Kidney glomerular epithelial cell (primary cell): ENCODE measurements at regions not wholly inside any gene's neighbourhood (a gene's known extent, or its start where the extent isn't known, plus 50 kb on each side); places are given as distances from the start of the nearest gene placed in this dataset.
"Not testable (repeated sequence)": the region's sequence is repeated elsewhere in the genome, so short reads cannot be mapped to it uniquely, and the experiment has no call there.

Source experiments
- DNase-seq: peaks from one replicate; lab custom pipeline; 2025; lab: John Stamatoyannopoulos, UW

DNA sequence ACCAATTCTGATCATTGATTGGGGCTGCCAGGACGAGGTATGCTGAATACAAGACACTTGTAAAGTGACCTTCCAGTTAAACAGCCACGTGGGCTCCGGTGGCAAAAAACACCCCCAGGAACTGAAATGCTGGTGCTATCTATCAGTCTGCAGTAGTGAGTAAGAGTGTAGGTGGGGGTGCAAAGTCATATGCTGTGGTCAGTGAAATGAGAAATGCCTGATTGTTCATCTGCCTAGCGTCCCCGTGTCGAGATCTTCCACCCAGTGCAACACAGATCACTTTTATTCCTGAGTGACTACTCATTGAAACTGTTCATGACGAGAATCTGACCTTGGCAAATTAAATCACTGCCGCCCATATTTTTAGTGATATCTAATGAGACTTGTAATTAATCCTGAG, 806.5 kb upstream of the GOT2 start:
- DNase-seq = no peak

DNA sequence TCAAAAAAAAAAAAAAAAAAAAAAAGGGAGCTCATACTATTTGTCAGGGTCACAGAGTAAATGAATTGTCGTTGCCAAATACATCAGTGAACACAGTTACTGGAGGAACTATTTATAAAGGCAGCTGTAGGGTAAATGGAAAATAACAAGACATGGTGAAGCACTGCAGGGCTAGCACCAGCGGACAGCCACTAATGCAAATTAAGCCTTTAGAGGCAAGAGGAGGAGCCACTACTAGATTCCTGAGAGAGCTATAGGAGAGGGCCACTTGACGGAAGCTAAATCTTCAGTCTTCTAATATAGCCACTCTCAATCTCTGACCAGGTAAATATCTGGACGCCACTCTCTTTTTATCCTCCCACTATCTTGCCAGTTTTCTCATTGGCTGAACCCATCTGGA, 801.2 kb upstream of the GOT2 start:
- DNase-seq = no peak

DNA sequence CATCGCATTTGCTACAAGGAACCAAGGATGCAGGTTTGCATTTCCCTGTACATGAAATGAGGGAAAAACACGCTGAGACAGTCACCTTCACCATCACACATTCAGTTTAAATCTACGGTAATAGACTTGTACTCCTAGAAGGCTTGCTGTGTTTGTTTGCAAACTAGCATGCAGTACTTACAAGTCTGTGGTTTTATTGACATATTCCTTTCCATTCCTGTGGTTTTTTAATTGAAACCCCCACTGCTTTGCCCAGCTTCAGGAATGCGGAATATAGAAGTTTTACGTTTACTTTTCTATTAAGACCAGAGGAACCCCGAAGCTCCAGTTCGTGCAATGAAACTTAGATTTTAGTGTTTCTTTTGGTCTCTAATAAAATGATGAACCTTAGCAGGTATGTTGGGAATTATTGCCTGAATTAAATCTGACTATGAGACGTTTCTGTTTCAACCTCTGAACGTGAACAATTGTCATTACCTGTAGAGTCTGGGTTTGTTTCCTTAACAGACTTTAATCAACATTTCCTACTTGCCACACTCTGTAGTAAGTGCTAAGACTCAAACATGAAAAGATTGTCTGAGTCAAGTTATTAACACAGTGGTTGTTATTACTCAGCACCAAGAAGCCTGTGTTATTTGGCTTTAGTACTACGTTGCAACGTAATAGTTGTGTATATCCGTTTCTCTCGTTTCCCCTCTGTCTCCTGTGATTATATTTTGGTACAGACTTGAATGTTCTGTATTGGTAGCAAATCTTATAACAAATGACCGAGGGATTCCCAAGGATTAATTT, 793.3 kb upstream of the GOT2 start:
- no peak for DNase-seq

DNA sequence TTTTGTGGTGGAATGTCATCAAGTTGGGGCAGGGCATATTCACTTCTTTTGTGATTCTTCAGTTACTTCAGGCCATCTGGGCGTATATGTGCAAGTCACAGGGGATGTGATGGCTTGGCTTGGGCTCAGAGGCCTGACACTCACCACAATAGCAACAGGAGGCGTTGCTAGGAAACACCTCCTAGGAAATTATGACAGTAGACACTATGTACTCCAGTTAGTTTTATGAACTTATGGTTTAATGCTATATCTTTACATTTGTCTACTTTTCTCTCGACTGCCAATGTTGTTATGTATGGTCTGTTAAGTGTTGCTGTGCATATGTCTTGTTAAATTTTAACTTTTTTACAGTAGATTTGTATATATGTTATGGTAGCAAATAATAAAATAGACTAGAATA, 788.7 kb upstream of the GOT2 start:
- DNase-seq = no peak

DNA sequence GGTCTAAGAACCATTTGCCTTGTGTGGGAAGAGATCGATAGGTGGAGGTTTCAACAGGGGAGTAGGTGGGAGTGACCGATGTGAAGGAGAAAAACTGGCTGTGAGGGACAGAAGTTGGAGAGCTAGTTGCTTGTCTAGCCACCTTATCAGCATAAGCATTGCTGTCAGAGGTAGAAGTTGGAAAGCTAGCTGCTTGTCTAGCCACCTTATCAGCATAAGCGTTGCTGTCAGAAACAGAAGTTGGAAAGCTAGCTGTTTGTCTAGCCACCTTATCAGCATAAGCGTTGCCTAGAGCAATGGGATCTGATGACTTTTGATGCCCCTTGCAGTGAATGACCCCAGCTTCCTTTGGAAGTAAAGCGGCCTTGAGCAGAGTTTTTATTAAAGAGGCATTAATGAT, 784.6 kb upstream of the GOT2 start:
- not testable (repeated sequence) for DNase-seq

DNA sequence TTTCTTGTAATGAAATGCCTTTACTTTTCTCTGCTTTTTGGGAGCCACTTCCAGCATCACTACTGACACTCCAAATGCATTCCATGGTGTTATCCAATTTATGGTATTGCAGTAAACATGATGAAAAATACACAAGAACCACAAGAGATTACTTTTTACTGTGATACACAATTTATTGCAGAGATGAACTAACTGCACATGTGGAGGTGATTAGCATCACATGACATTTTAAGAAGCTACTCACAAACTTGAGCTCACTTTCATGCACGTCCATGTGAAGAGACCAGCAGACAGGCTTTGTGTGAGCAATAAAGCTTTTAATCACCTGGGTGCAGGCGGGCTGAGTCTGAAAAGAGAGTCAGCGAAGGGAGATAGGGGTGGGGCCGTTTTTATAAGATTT, 780.5 kb upstream of the GOT2 start:
- no peak for DNase-seq

DNA sequence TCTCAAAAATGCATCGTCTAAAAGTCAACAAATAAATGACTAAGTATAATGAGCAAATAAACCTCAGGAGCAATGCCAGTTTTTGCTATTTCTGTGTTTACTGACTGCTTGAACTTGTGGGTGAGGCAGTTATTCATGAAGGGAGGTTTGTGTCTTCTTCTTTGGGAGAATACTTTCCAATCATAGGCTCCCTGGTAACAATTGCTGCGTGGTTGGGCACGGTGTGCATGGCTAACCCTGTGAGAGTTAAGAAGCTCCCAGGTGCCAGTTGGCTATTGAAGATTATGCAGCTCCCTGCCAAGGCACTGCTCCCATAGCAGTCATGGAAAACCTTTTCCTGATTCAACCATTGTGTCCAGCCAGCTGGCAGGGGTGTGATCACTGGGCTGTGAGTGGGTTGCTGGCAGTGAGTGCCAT, 775.9 kb upstream of the GOT2 start:
- DNase-seq = no peak

DNA sequence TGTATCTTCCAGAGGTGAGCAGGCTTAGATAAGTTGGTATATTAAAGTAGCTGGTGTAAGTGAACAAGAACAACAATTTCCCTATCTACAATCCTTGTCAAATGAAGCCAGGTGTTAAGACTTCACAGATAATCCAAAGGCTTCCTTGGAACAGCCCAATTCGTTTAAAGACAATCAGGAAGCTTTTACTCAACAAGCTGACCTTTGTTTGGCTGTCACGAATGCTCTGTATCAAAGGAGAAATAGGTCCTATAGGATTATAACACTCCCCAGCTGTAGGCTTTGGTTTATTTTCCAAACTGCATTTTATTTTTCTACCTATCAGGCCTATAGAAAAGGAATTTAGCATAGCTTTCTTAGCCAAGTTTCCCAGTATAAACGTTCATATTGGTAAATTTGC, 766.5 kb upstream of the GOT2 start:
- no peak for DNase-seq

DNA sequence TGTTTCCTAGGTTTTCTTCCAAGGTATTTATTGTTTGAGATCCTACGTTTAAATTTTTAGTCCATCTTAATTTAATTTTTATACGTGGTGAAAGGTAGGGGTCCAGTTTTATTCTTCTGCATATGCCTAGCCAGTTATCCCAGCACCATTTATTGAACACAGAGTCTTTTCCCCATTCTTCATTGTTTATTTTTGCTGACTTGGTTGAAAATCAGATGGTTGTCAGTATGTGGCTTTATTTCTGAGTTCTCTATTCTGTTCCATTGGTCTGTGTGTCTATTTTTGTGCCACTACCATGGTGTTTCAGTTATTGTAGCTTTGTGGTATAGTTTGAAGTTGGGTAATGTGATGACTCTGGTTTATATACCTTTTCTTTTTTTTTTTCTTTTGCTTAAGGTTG, 753.0 kb upstream of the GOT2 start:
- no peak for DNase-seq

DNA sequence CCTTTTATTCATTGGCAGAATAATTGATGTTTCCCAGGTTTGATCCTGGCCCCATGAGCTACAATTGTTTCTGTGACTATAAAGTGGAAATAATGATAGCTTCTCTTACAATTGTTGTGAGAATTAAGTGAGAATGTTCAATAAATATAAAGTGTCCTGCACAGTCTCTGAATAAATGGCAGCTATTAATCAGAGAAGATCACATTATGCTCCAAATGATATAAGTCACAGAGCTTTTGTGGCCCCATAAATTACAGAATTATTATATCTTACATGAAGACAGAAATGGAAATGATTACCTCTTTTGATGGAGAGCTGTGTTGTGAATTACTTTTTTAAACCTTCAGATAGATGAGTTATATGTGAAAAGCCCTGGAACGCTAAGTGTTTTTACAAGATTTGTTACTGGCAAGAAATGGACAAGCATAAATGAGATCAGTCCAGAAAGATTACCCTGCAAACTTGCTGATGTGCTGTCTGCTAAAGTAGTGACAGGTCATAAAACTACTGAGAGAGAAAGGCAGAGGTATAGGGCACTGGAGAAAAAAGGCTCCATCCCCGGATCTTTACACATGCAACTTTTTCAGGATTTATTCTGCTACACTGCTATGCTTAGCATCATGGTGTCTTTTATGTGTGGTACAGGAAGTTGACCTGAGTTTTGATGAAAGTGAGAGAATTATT, 750.9 kb upstream of the GOT2 start:
- DNase-seq = no peak

DNA sequence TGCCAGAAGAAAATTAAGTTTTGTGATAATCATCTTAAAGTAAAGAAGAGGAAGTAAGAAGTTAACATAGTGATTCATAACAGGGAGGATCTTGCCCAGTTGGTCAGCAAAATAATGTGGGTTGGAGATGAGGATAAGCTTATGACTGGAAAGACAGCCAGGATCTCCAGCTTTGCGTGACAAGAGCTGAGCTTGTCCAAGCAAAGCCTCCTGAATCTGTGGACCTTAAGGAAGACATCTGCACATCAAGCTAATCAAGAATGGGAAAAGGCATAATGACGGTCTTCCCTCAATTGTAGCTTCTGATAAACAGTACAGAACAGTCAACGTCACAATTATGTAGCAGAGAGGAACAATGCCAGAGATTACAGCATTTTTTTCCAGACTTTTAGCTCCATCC, 744.7 kb upstream of the GOT2 start:
- DNase-seq = no peak

DNA sequence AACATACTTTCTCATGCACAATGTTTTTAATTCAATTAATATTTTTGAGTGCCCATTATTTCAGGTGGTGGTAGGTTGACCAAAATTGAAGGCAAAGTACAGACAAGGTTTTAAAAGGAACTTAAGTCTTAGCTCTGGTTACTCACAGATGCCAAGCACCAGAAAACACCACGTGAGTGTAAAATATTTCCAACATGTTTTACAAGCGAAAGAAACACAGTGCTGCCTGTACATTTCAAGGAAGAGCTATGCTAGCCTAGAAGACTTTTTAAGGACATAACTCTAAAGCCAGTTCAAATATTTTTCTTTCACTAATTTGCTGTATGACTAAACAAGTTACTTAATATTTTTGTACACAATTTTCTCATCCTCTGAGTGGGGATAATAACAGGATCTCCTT, 736.4 kb upstream of the GOT2 start:
- no peak for DNase-seq

DNA sequence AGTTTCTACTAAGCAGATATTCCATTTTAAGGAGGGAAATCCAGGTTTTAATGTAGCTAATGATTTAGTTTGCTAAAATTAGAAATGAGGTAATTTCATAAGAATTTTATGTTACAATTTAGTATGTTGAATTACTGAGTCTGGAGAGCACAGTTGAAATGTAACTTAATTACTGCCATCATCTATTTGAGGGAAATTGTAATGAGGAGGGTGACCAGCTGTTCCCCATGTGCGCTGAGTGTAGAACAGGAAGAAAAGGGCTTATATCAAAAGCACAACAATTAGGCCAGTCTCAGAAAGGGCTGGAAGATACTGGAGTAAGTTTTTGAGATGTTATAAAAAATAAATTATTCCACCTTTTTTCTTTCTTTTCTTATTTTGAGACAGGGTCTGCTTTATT, 735.1 kb upstream of the GOT2 start:
- no peak for DNase-seq

DNA sequence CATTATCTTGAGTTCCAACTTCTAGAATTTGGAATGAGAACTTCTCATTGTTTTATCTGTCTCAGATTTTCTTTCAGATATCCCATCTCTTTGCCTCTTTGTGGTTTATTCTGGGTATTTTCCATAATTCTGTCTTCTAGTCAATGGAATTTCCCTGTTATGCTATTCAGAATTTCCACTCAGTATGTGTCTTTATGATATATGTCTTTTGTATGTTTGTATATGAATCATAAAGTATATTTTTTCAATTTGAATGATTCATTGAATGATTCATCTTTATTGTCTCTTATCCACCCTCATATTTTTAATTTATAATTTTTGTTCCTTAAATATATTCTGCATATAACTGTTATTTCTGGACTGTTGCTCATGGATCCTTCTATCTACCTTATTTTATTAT, 729.7 kb upstream of the GOT2 start:
- no peak for DNase-seq

DNA sequence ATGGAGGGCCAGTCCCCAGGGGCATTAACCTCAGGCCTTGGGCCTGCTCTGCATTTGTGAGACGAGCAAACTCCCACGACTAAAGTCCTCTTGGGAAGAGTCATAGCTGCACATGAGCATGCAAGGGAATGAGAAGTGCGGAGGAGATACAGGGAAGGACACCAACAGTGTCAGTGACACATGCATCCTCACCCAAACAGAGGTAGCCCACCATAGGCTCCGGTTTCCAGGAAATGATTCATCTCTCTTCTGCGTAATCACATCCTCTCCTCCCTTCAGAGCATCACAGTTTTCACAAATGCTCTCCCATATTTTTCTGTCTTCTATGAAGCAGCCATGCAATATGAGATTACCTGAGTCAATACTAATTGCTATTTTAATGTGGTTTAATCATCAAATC, 725.7 kb upstream of the GOT2 start:
- no peak for DNase-seq

DNA sequence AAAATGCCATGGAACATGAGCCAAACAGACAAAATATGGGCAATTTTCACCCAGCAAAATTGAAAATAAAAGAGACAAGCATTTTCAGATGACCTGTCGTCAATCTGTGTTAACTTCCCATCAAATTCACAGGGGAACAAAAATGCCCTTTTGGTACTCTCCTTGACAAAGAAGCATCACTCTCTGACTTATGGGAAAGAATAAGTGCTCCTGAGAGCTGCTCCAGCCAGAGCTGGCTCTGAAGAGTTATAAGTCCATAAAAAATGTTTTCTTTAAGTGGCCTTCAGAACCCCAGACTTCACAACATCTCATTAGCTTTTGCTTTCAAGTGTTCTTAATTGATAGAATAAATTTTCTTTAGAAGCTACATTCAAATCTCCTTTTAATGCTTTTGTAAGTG, 721.4 kb upstream of the GOT2 start:
- DNase-seq = no peak

DNA sequence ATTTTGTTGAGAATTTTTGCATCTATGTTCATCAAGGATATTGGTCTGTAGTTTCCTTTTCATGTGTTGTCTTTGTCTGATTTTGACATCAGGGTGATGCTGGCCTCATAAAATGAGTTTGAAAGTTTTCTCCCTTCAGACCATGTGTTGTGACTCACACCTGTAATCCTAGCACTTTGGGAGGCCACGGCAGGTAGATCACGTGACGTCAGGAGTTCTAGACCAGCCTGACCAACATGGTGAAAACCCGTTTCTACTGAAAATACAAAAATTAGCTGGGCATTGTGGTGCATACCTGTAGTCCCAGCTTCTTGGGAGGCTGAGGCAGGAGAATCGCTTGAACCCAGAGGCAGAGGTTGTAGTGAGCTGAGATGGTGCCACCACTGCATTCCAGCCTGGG, 716.4 kb upstream of the GOT2 start:
- not testable (repeated sequence) for DNase-seq

DNA sequence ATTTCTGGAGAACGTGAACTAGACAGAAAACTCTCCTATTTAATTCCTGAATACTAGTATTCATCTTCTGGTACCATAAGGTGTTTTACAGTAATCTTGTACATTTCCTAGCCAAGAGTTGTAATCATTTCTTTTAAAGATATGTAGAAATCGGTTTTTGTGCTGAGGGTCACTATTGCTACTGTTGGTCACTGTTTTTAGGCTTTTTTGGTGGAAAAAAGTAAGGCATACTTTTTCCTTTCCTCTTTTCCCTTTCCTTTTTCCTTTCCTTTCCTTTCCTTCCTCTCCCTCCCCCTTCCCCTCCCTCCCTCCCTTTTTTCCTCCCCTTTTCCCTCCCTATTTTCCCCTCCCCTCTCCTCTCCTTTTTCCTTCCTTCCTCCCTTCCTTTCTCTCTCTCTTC, 706.4 kb upstream of the GOT2 start:
- DNase-seq = no peak

DNA sequence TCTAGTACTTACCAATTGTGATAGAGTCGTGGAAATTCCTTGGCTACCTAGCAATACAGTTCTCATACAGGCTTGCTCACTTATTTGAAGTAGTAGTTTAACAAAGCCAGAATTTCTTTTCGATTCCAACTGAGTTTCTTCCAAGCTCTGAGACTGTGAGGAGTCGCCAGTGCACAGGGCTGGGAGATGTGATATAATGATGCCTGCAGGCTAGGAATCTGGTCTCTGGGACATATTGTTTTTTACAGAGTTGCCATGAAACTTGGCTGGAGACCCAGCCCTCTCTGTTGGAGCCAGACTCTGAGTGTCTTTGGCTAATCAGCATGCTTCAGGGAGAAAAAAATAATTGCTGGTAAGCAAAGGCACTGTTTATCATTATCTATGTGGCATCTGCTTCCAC, 698.8 kb upstream of the GOT2 start:
- no peak for DNase-seq

DNA sequence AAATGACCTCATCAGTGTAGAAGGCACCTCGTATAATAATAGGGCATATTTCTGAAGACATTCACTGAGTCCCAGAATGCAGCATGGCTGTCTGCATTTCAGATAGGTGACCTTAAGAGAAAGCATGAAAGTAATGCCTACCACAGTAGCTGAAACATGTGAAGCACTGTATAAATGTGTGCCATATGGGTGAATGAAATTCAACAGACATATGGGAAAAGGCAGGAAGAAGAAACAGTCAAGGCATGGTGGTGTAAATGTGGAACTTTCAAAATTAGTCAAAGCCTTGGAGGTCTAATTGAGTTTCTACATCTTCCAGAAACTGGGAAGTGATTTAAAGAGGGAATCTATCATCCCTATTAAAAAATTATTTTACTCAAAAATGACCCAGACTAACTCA, 698.2 kb upstream of the GOT2 start:
- DNase-seq = no peak

DNA sequence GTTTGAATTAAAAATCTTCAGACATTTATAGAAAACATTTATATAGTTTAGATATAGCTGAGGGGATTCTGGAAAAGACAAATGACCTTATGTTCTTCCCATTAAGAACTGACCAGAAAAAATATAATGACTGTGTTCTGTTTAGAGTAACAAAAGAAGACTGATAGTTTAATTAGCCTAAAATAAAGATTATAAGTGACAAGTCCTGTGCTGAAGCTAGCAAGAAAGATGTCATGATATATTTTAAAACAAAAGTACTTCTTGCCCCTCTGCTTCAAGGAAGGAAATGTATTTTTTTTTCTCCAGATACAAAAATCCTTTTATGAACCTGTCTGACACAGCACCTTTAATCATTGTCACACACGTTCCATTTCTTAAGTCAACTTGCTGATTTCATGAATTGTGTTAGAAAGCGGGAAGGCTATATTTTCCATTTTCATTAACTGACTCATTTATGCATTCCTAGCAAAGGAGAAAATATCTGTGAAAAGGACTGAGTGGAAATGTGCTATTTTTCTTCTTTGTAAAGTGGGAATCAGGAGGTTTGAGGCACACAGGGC, 690.7 kb upstream of the GOT2 start:
- DNase-seq = no peak

DNA sequence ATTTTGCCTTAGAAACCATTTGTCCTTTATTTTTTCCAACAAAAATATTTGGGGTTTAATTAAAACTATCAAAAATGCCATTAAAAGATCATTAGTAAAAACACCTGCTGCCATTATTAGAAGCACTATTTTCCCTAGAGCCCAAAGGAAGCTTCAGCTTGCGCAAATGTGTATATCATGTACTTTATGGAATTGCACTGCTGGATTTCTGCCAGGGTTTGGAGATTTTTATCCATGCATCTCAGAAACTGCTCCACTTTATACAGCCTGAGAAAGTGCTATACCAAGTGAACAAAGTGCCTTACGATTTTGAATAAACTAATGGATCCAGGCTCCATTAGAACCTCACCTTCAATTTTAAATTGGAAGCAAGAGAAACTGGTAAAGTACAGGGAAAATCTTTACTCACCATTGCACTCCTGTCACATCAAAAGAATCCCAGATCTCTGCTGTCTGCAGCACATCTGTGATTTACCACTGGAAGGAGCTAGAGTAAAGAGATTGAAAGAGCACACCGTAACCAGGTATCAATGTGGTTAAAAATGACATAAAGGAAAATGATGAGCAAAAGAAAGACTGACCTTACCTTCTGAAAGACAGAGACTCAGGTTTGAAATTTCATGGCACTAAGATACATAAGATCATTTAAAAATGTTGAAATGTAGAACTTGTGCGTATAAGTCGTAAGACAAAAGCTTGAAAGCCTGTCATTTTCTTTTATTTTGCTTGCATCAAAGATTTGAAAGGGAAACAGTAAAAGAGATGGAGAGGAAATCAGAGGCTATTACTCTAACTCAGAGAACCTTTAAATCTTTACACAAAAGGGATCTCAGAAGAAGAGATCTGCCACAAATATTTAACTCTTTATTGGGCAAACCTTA, 678.1 kb upstream of the GOT2 start:
- DNase-seq = no peak

DNA sequence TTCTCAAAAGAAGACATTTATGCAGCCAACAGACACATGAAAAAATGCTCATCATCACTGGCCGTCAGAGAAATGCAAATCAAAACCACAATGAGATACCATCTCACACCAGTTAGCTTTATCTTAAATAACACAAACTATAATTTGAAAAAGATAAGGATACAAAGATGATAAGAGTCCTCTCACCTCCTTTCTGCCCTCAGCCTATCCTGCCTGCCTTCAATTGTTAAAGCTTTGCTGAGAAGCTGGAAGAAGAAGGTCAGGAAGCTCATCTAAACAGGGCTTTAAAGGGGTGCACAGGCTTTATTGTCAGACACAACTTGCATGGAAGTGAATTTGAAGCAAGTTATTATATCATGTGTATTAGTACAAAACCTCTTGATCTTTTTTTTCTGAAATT, 676.3 kb upstream of the GOT2 start:
- no peak for DNase-seq
